ENCODE measurements at regions not wholly inside any gene's neighbourhood (a gene's known extent, or its start where the extent isn't known, plus 50 kb on each side); places are given as distances from the start of the nearest gene placed in this dataset.

DNA sequence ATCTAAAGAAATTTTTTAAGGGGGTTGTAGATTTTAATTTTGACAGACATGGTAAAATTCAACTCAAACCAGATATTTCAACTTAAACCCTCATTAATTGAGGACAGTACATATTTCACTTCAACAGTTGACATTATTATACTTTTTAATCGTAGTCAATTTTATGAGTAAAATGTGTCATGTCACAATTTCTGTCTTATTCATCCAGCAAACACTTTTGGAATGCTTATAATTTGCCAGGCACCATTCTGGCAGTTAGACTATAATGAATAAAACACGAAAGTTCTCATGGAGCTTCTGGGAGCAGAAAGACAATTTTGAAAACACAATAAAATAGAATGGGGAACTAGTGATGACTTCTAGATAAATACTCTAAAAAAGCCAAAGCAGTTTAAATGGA, 1094.8 kb downstream of the SUCLG1 start:
- no peaks in the 10 kb centered on the region for H3K36me3 ChIP-seq (ENCODE audit: control insufficient read depth in 2 of 2, insufficient read depth in 2 of 2, low read length in 1 of 2)
- ATAC-seq (no peak), FAIRE-seq (no peak), DNase-seq (ENCODE audit: low read depth, low spot score) (no peak)
- in situ Hi-C loops (cut with MboI) = no loop called here
- H3K9me3 ChIP-seq (replicated peaks; ENCODE audit: control insufficient read depth, insufficient read depth, low read length) = no peaks in the 10 kb centered on the region
- WGBS (ENCODE audit: insufficient coverage, insufficient replicate concordance, low lambda C conversion rate, missing lambda C conversion rate) = 6% methylated on average over 2 of the region's 2 CpGs
- H2AFZ ChIP-seq (ENCODE audit: control insufficient read depth, low read depth, low read length) = no peak overlapping the region
- SMC1A ChIA-PET (ENCODE audit: uncharacterized antibody, unreplicated experiment) = no interaction called here
- no peak overlapping the region for H3K27ac ChIP-seq (ENCODE audit: control insufficient read depth, insufficient read depth)
- H3K4me2 ChIP-seq (ENCODE audit: control insufficient read depth, insufficient read depth) = no peak overlapping the region
- H3K79me2 ChIP-seq (ENCODE audit: control insufficient read depth, insufficient read depth, low read length) = no peaks in the 10 kb centered on the region
- H4K20me1 ChIP-seq (ENCODE audit: control insufficient read depth, insufficient read depth) = no peaks in the 10 kb centered on the region
- CTCF ChIA-PET = no interaction called here
- TF ChIP-seq WRNIP1 (IDR thresholded peaks at IDR 0.05; ENCODE audit: borderline replicate concordance, low read depth, low read length) (no peak), FOXK2 (IDR thresholded peaks at IDR 0.05) (no peak), FOXM1 (IDR thresholded peaks at IDR 0.05; ENCODE audit: low read depth, low read length) (no peak), RFX5 (IDR thresholded peaks at IDR 0.05; ENCODE audit: low read depth, low read length) (no peak), ASH2L (IDR thresholded peaks at IDR 0.05; ENCODE audit: borderline replicate concordance, low read depth) (no peak), ZZZ3 (IDR thresholded peaks at IDR 0.05; ENCODE audit: control insufficient read depth, insufficient read length, low read depth) (no peak), GABPA (IDR thresholded peaks at IDR 0.05; ENCODE audit: low read depth) (no peak), CBX5 (IDR thresholded peaks at IDR 0.05; ENCODE audit: low read depth) (no peak), TBL1XR1 (IDR thresholded peaks at IDR 0.05; ENCODE audit: low read depth, low read length) (no peak), RAD51 (IDR thresholded peaks at IDR 0.05) (no peak), ZNF217 (IDR thresholded peaks at IDR 0.05) (no peak), ZNF274 (IDR thresholded peaks at IDR 0.05; ENCODE audit: insufficient read depth, insufficient read length) (no peak), CHD1 (IDR thresholded peaks at IDR 0.05; ENCODE audit: low read depth, low read length) (no peak)
- TF ChIP-seq, protein P1, sequence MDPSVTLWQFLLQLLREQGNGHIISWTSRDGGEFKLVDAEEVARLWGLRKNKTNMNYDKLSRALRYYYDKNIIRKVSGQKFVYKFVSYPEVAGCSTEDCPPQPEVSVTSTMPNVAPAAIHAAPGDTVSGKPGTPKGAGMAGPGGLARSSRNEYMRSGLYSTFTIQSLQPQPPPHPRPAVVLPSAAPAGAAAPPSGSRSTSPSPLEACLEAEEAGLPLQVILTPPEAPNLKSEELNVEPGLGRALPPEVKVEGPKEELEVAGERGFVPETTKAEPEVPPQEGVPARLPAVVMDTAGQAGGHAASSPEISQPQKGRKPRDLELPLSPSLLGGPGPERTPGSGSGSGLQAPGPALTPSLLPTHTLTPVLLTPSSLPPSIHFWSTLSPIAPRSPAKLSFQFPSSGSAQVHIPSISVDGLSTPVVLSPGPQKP (IDR thresholded peaks at IDR 0.05; ENCODE audit: low read depth, low read length) = no peak
- TF ChIP-seq, protein P2, sequence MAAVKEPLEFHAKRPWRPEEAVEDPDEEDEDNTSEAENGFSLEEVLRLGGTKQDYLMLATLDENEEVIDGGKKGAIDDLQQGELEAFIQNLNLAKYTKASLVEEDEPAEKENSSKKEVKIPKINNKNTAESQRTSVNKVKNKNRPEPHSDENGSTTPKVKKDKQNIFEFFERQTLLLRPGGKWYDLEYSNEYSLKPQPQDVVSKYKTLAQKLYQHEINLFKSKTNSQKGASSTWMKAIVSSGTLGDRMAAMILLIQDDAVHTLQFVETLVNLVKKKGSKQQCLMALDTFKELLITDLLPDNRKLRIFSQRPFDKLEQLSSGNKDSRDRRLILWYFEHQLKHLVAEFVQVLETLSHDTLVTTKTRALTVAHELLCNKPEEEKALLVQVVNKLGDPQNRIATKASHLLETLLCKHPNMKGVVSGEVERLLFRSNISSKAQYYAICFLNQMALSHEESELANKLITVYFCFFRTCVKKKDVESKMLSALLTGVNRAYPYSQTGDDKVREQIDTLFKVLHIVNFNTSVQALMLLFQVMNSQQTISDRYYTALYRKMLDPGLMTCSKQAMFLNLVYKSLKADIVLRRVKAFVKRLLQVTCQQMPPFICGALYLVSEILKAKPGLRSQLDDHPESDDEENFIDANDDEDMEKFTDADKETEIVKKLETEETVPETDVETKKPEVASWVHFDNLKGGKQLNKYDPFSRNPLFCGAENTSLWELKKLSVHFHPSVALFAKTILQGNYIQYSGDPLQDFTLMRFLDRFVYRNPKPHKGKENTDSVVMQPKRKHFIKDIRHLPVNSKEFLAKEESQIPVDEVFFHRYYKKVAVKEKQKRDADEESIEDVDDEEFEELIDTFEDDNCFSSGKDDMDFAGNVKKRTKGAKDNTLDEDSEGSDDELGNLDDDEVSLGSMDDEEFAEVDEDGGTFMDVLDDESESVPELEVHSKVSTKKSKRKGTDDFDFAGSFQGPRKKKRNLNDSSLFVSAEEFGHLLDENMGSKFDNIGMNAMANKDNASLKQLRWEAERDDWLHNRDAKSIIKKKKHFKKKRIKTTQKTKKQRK (IDR thresholded peaks at IDR 0.05; ENCODE audit: low read depth, low read length) = no peak
- TF ChIP-seq, protein P3, sequence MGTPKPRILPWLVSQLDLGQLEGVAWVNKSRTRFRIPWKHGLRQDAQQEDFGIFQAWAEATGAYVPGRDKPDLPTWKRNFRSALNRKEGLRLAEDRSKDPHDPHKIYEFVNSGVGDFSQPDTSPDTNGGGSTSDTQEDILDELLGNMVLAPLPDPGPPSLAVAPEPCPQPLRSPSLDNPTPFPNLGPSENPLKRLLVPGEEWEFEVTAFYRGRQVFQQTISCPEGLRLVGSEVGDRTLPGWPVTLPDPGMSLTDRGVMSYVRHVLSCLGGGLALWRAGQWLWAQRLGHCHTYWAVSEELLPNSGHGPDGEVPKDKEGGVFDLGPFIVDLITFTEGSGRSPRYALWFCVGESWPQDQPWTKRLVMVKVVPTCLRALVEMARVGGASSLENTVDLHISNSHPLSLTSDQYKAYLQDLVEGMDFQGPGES (IDR thresholded peaks at IDR 0.05) = no peak
- TF ChIP-seq, protein P4, sequence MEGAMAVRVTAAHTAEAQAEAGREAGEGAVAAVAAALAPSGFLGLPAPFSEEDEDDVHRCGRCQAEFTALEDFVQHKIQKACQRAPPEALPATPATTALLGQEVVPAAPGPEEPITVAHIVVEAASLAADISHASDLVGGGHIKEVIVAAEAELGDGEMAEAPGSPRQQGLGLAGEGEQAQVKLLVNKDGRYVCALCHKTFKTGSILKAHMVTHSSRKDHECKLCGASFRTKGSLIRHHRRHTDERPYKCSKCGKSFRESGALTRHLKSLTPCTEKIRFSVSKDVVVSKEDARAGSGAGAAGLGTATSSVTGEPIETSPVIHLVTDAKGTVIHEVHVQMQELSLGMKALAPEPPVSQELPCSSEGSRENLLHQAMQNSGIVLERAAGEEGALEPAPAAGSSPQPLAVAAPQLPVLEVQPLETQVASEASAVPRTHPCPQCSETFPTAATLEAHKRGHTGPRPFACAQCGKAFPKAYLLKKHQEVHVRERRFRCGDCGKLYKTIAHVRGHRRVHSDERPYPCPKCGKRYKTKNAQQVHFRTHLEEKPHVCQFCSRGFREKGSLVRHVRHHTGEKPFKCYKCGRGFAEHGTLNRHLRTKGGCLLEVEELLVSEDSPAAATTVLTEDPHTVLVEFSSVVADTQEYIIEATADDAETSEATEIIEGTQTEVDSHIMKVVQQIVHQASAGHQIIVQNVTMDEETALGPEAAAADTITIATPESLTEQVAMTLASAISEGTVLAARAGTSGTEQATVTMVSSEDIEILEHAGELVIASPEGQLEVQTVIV (IDR thresholded peaks at IDR 0.05; ENCODE audit: borderline replicate concordance, partially characterized antibody) = no peak
- no peak overlapping the region for H3K9ac ChIP-seq (ENCODE audit: control insufficient read depth, insufficient read depth, low read length)
- intact Hi-C loops (cut with micrococcal nuclease; ENCODE audit: unreplicated experiment) = no loop called here
- H3K27me3 ChIP-seq (replicated peaks in 1 of 2; ENCODE audit: control insufficient read depth in 2 of 2, insufficient read depth in 2 of 2, low read length in 1 of 2) = no peaks in the 10 kb centered on the region
- no TSS peak for BruUV-seq (replicated peaks)
- POLR2A ChIA-PET = no interaction called here
- no peak overlapping the region for H3K4me3 ChIP-seq
- RAD21 ChIA-PET (ENCODE audit: unreplicated experiment) = no interaction called here
- H3K4me1 ChIP-seq (ENCODE audit: control insufficient read depth, insufficient read depth, low read length) = no peaks in the 10 kb centered on the region
